HCT116 (cell line): ENCODE measurements at regions not wholly inside any gene's neighbourhood (a gene's known extent, or its start where the extent isn't known, plus 50 kb on each side); places are given as distances from the start of the nearest gene placed in this dataset.

ENCODE experiments used
- ATAC-seq: fragments of 200-7000 bp; cut with Tn5 transposase; 2 replicates; pipeline ENCODE4 v1.9.1; 2020; ENCODE audit warnings: mild to moderate bottlenecking, moderate library complexity
- BruUV-seq: library from RNA; stranded (reverse); fragments of 400-500 nt; replicated peaks from 2 replicates; lab custom pipeline; 2021; lab: Mats Ljungman, UMichigan
- CTCF ChIA-PET: fragments of 300-600 bp; sonication (Branson Sonifier 250); formaldehyde crosslinking; loops from one replicate; lab custom pipeline; 2021; ENCODE audit warnings: antibody characterized with exemption; lab: Charles Lee
- POLR2A ChIA-PET: fragments of 300-600, 350-600 bp; sonication (Branson Sonifier 250); formaldehyde crosslinking; loops from one replicate; lab custom pipeline; 2021; ENCODE audit warnings: antibody characterized with exemption; lab: Charles Lee
- RAD21 ChIA-PET, 2 experiments: fragments of 300-600 bp; sonication (Branson Sonifier 250); formaldehyde crosslinking; loops; one replicate each; lab custom pipeline; 2023; ENCODE audit warnings: low total read pairs in 2 of 2; ENCODE audit not compliant: uncharacterized antibody in 2 of 2, unreplicated experiment in 2 of 2, low non-redundant PET in 1 of 2; lab: Charles Lee
- DNase-seq: peaks from one replicate; pipeline ENCODE4 v3.0.0-alpha.2; 2010; ENCODE audit warnings: low read depth, low spot score
- H2AFZ ChIP-seq: fragments of 200-600 bp; shearing (Covaris generic), sonication (generic); 2 replicates; pipeline ENCODE4 v1.6.1; 2017; ENCODE audit warnings: low read depth, mixed run types, mixed read lengths, antibody characterized with exemption, low read length; ENCODE audit not compliant: poor library complexity, severe bottlenecking
- H3K27ac ChIP-seq: 2 replicates; pipeline ENCODE4 v1.5.1; 2012; ENCODE audit warnings: low read depth, low read length
- H3K27me3 ChIP-seq: fragments of 200-600 bp; sonication (generic); 2 replicates; pipeline ENCODE4 v1.6.1; 2016; ENCODE audit warnings: mixed run types, low read length, mixed read lengths; ENCODE audit not compliant: insufficient read depth
- H3K36me3 ChIP-seq, 2 experiments: fragments of 200-500 bp in 1 of 2; fragments of 200-600 bp in 1 of 2; sonication (Bioruptor generic) in 1 of 2; sonication (generic) in 1 of 2; 2 replicates each; pipeline versions ENCODE4 v1.5.1 to v1.6.1; 2014 to 2016; ENCODE audit warnings: low read length in 2 of 2, inconsistent platforms in 1 of 2, mixed read lengths in 1 of 2, mixed run types in 1 of 2; ENCODE audit not compliant: insufficient read depth in 2 of 2, control insufficient read depth in 1 of 2
- H3K4me1 ChIP-seq, 2 experiments: fragments of 200-600 bp in 1 of 2; sonication (generic) in 1 of 2; 2 replicates each; pipeline versions ENCODE4 v1.5.1 to v1.6.1; 2012 to 2017; ENCODE audit warnings: low read length in 2 of 2, inconsistent platforms in 1 of 2, mild to moderate bottlenecking in 1 of 2, mixed read lengths in 1 of 2, mixed run types in 1 of 2, moderate library complexity in 1 of 2; ENCODE audit not compliant: insufficient read depth in 2 of 2, control insufficient read depth in 1 of 2
- H3K4me2 ChIP-seq: fragments of 200-600 bp; sonication (generic); 2 replicates; pipeline ENCODE4 v1.6.1; 2017; ENCODE audit warnings: mixed run types, low read length, mixed read lengths
- H3K4me3 ChIP-seq, 2 experiments: fragments of 200-600 bp in 1 of 2; sonication (generic) in 1 of 2; replicated peaks in 1 of 2; 2 replicates each; pipeline ENCODE4 v1.5.1; 2011 to 2016; ENCODE audit warnings: low read length in 2 of 2, control low read depth in 1 of 2, low read depth in 1 of 2, mild to moderate bottlenecking in 1 of 2, mixed read lengths in 1 of 2, mixed run types in 1 of 2
- H3K79me2 ChIP-seq: fragments of 200-600 bp; sonication (generic); 2 replicates; pipeline ENCODE4 v1.6.1; 2017; ENCODE audit warnings: mild to moderate bottlenecking, mixed run types, low read length, moderate library complexity, mixed read lengths; ENCODE audit not compliant: insufficient read depth
- H3K9ac ChIP-seq: fragments of 200-600 bp; sonication (generic); 2 replicates; pipeline ENCODE4 v1.6.1; 2016; ENCODE audit warnings: low read length, mixed read lengths
- H3K9me2 ChIP-seq: fragments of 200-600 bp; sonication (generic), shearing (Covaris generic); 2 replicates; pipeline ENCODE4 v1.6.1; 2017; ENCODE audit warnings: mixed run types, mild to moderate bottlenecking, moderate library complexity; ENCODE audit not compliant: insufficient read depth
- H3K9me3 ChIP-seq, 2 experiments: fragments of 200-500 bp in 1 of 2; fragments of 200-600 bp in 1 of 2; sonication (Bioruptor generic) in 1 of 2; sonication (generic) in 1 of 2; 2 replicates each; pipeline ENCODE4 v1.6.1; 2014 to 2017; ENCODE audit warnings: low read length in 2 of 2, mixed read lengths in 2 of 2, inconsistent platforms in 1 of 2, low read depth in 1 of 2, mild to moderate bottlenecking in 1 of 2, mixed run types in 1 of 2, moderate library complexity in 1 of 2; ENCODE audit not compliant: control insufficient read depth in 1 of 2, insufficient read depth in 1 of 2
- H4K20me1 ChIP-seq: fragments of 200-600 bp; sonication (generic), shearing (Covaris generic); 2 replicates; pipeline ENCODE4 v1.6.1; 2017; ENCODE audit warnings: mixed run types, mild to moderate bottlenecking, moderate library complexity; ENCODE audit not compliant: insufficient read depth
- EGR1 ChIP-seq: IDR thresholded peaks from 2 replicates; pipeline ENCODE4 v1.6.1; 2012; ENCODE audit warnings: low read depth
- ELF1 ChIP-seq: IDR thresholded peaks from 2 replicates; pipeline ENCODE4 v1.6.1; 2012; ENCODE audit warnings: low read depth, borderline replicate concordance
- EZH2phosphoT487 ChIP-seq: fragments of 200-600 bp; IDR thresholded peaks from 2 replicates; pipeline ENCODE4 v1.6.1; 2018; ENCODE audit warnings: antibody characterized with exemption, borderline replicate concordance
- FOSL1 ChIP-seq: IDR thresholded peaks from 2 replicates; pipeline ENCODE4 v1.6.1; 2012; ENCODE audit warnings: low read depth
- RAD21 ChIP-seq: IDR thresholded peaks from 2 replicates; pipeline ENCODE4 v1.6.1; 2012; ENCODE audit warnings: low read depth, mild to moderate bottlenecking
- SIN3A ChIP-seq: IDR thresholded peaks from 2 replicates; pipeline ENCODE4 v1.6.1; 2012; ENCODE audit warnings: low read depth
- SRF ChIP-seq: IDR thresholded peaks from 2 replicates; pipeline ENCODE4 v1.6.1; 2012; ENCODE audit warnings: low read depth
- TCF7L2 ChIP-seq: IDR thresholded peaks from 2 replicates; pipeline ENCODE4 v1.7.0; 2011; ENCODE audit warnings: borderline replicate concordance, inconsistent platforms; ENCODE audit not compliant: insufficient read depth, insufficient read length; ENCODE audit errors: extremely low read depth
- YY1 ChIP-seq: IDR thresholded peaks from 2 replicates; pipeline ENCODE4 v1.6.1; 2011; ENCODE audit warnings: low read length, low read depth, moderate library complexity, mild to moderate bottlenecking; ENCODE audit not compliant: insufficient replicate concordance; ENCODE audit errors: extremely low read depth
- ZFX ChIP-seq: fragments of 450-650 bp; IDR thresholded peaks from 2 replicates; pipeline ENCODE4 v1.6.1; 2017
- ZNF274 ChIP-seq: fragments of 200-500 bp; sonication (Bioruptor generic); IDR thresholded peaks from 2 replicates; pipeline ENCODE4 v1.6.1; 2014; ENCODE audit warnings: mild to moderate bottlenecking, low read depth, low read length, inconsistent platforms
- intact Hi-C: fragments of 100-400 bp; cut with micrococcal nuclease; formaldehyde crosslinking; loops from 2 replicates; pipeline ENCODE4 v1.10.0; 2022
- TF ChIP-seq, protein P1 (sequence below): IDR thresholded peaks from 2 replicates; pipeline ENCODE4 v1.6.1; 2012
- TF ChIP-seq, protein P2 (sequence below): IDR thresholded peaks from 2 replicates; pipeline ENCODE4 v1.6.1; 2012
- TF ChIP-seq, protein P3 (sequence below), 3 experiments: fragments of 200-600 bp in 1 of 3; sonication (generic) in 1 of 3; IDR thresholded peaks in 2 of 3; conservative IDR thresholded peaks in 1 of 3; 2 replicates each; pipeline ENCODE4 v1.5.1; 2012 to 2017; ENCODE audit warnings: low read depth in 2 of 3, low read length in 2 of 3, antibody characterized with exemption in 1 of 3, borderline replicate concordance in 1 of 3, control low read depth in 1 of 3, mild to moderate bottlenecking in 1 of 3, mixed read lengths in 1 of 3, mixed run types in 1 of 3, moderate library complexity in 1 of 3; ENCODE audit not compliant: insufficient read depth in 1 of 3

DNA sequence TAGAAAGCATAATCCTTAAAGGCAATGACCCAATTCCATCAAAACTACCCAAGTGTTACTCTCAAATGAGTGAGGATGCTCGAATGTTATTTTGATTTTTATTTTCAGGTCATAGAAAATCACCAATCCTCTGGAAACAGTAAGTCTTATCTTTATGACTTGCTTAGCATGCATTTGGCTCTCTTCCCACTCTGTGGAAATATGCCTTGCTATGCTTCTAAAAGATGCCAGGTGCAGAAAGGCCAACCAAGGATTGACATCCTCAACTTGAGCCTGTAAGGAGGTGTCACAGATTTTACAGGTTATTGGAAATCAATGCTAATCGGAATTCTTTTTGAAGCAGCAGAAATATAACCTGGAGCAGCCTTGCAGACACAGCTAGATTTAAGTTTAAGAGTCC is 543.9 kb upstream of the LINC00305 start:
- H4K20me1 ChIP-seq, result no peaks in the 10 kb centered on the region
- no peak overlapping the region for H2AFZ ChIP-seq
- no peak overlapping the region for H3K27ac ChIP-seq
- H3K36me3 ChIP-seq, result no peaks in the 10 kb centered on the region
- no peak for ATAC-seq
- CTCF ChIA-PET, result no interaction called here
- H3K4me3 ChIP-seq, result no peak overlapping the region
- POLR2A ChIA-PET, result no interaction called here
- H3K4me2 ChIP-seq, result no peak overlapping the region
- H3K9me2 ChIP-seq, result no peaks in the 10 kb centered on the region
- no peaks in the 10 kb centered on the region for H3K4me1 ChIP-seq
- peaks cover 3 to 30% of the 10 kb centered on the region in 2 experiments; a peak in 2 of 4 replicates for H3K9me3 ChIP-seq
- DNase-seq, result no peak
- H3K27me3 ChIP-seq, result no peaks in the 10 kb centered on the region
- intact Hi-C loops, result no loop called here
- no peak overlapping the region for H3K9ac ChIP-seq
- RAD21 ChIA-PET, result no interaction called here
- H3K79me2 ChIP-seq, result no peaks in the 10 kb centered on the region
- TF ChIP-seq ELF1 (no peak), EGR1 (no peak), FOSL1 (no peak), EZH2phosphoT487 (no peak), ZFX (no peak), SIN3A (no peak), RAD21 (no peak), YY1 (no peak), ZNF274 (no peak), TCF7L2 (no peak), SRF (no peak)
- TF ChIP-seq, protein P1, sequence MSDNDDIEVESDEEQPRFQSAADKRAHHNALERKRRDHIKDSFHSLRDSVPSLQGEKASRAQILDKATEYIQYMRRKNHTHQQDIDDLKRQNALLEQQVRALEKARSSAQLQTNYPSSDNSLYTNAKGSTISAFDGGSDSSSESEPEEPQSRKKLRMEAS, result no peak
- TF ChIP-seq, protein P2, sequence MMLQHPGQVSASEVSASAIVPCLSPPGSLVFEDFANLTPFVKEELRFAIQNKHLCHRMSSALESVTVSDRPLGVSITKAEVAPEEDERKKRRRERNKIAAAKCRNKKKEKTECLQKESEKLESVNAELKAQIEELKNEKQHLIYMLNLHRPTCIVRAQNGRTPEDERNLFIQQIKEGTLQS, result no peak
- TF ChIP-seq, protein P3, sequence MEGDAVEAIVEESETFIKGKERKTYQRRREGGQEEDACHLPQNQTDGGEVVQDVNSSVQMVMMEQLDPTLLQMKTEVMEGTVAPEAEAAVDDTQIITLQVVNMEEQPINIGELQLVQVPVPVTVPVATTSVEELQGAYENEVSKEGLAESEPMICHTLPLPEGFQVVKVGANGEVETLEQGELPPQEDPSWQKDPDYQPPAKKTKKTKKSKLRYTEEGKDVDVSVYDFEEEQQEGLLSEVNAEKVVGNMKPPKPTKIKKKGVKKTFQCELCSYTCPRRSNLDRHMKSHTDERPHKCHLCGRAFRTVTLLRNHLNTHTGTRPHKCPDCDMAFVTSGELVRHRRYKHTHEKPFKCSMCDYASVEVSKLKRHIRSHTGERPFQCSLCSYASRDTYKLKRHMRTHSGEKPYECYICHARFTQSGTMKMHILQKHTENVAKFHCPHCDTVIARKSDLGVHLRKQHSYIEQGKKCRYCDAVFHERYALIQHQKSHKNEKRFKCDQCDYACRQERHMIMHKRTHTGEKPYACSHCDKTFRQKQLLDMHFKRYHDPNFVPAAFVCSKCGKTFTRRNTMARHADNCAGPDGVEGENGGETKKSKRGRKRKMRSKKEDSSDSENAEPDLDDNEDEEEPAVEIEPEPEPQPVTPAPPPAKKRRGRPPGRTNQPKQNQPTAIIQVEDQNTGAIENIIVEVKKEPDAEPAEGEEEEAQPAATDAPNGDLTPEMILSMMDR (IDR thresholded peaks at IDR 0.05 in 2 of 3, conservative IDR thresholded peaks at IDR 0.05 in 1 of 3; ENCODE audit: borderline replicate concordance in 1 of 3, insufficient read depth in 1 of 3, low read depth in 2 of 3, low read length in 2 of 3), result no peak
- BruUV-seq, result no TSS peak
